ENCODE measurements at regions not wholly inside any gene's neighbourhood (a gene's known extent, or its start where the extent isn't known, plus 50 kb on each side); places are given as distances from the start of the nearest gene placed in this dataset.

GRCh38 chr9:134231767-134232166 is 67.4 kb upstream of the RNU6ATAC start:
- no peak for TF ChIP-seq CTCF (IDR thresholded peaks at IDR 0.05; ENCODE audit: poor library complexity)
- TF ChIP-seq EZH2 (IDR thresholded peaks at IDR 0.05; ENCODE audit: borderline replicate concordance), result no peak
- TF ChIP-seq EZH2phosphoT487 (IDR thresholded peaks at IDR 0.05; ENCODE audit: low read depth, severe bottlenecking, unreplicated experiment), result no peak

Data from hepatocyte (in vitro differentiated cells).